Breast epithelium (tissue), 3 donors: ENCODE measurements at regions not wholly inside any gene's neighbourhood (a gene's known extent, or its start where the extent isn't known, plus 50 kb on each side); places are given as distances from the start of the nearest gene placed in this dataset.

Source experiments
- CTCF ChIP-seq, 3 donors: fragments of 450-650 bp; IDR thresholded peaks; one replicate each; pipeline ENCODE4 v1.5.1; 2016 to 2017; ENCODE audit warnings: antibody characterized with exemption in 3 of 3, mild to moderate bottlenecking in 3 of 3, moderate library complexity in 3 of 3
- POLR2A ChIP-seq: fragments of 450-650 bp; IDR thresholded peaks from one replicate; pipeline ENCODE4 v1.6.1; 2016; ENCODE audit warnings: antibody characterized with exemption, mild to moderate bottlenecking, moderate library complexity

- TF ChIP-seq CTCF (IDR thresholded peaks at IDR 0.05): no peak
- no peak for TF ChIP-seq POLR2A
Observed at GRCh38 chr4:19014594-19014993, 993.0 kb upstream of the LCORL start.
